Epithelial cell of proximal tubule (primary cell): ENCODE measurements at regions not wholly inside any gene's neighbourhood (a gene's known extent, or its start where the extent isn't known, plus 50 kb on each side); places are given as distances from the start of the nearest gene placed in this dataset.

Experiments used
- DNase-seq: peaks from one replicate; pipeline ENCODE4 v3.0.0-alpha.2; 2011; ENCODE audit warnings: low read depth
- H3K4me3 ChIP-seq: 2 replicates; pipeline ENCODE4 v1.5.1; 2011; ENCODE audit warnings: low read depth, mild to moderate bottlenecking, low read length
- TF ChIP-seq, protein P1 (sequence below): conservative IDR thresholded peaks from 2 replicates; pipeline ENCODE4 v1.5.1; 2012; ENCODE audit warnings: low read depth, mild to moderate bottlenecking, low read length

DNA sequence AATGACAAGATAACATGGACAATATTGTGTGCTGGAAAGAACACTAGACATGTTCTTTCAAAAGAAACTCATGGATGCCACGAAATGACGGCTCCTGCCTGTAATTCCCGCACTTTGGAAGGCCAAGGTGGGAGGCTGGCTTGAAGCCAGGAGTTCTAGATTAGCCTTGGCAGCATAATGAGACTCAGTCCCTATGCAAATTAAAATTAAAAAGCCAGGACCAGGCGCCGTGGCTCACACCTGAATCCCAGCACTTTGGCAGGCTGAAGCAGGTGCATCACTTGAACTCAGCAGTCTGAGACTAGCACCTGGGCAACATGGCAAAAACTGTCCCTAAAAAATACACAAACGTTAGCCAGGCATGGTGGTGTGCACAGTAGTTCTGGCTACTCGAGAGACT is 814.2 kb downstream of the BRINP1 start:
- no peak overlapping the region for H3K4me3 ChIP-seq
- no peak for DNase-seq
- TF ChIP-seq, protein P1, sequence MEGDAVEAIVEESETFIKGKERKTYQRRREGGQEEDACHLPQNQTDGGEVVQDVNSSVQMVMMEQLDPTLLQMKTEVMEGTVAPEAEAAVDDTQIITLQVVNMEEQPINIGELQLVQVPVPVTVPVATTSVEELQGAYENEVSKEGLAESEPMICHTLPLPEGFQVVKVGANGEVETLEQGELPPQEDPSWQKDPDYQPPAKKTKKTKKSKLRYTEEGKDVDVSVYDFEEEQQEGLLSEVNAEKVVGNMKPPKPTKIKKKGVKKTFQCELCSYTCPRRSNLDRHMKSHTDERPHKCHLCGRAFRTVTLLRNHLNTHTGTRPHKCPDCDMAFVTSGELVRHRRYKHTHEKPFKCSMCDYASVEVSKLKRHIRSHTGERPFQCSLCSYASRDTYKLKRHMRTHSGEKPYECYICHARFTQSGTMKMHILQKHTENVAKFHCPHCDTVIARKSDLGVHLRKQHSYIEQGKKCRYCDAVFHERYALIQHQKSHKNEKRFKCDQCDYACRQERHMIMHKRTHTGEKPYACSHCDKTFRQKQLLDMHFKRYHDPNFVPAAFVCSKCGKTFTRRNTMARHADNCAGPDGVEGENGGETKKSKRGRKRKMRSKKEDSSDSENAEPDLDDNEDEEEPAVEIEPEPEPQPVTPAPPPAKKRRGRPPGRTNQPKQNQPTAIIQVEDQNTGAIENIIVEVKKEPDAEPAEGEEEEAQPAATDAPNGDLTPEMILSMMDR, result no peak

DNA sequence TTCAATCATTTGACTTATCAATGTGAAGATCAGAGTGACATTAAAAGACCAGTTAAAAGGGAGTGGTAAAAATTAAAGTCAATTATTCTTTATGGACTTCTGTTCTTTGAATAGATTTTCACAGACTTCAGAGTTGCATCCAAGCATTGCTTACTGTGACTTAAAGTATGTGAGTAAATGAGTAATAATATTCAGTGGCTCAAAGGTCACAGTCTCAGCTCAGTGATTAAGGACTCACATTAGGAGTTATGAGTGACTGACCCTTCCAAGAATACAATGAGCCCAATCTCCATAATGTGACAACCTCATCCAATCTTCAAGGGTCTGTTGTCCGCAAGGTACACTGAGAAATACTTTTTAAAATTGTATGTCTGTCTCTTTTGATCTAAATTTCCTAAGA is 811.2 kb downstream of the BRINP1 start:
- TF ChIP-seq, protein P1, result no peak
- peak; percentile 44 for DNase-seq
- H3K4me3 ChIP-seq, result no peak overlapping the region

DNA sequence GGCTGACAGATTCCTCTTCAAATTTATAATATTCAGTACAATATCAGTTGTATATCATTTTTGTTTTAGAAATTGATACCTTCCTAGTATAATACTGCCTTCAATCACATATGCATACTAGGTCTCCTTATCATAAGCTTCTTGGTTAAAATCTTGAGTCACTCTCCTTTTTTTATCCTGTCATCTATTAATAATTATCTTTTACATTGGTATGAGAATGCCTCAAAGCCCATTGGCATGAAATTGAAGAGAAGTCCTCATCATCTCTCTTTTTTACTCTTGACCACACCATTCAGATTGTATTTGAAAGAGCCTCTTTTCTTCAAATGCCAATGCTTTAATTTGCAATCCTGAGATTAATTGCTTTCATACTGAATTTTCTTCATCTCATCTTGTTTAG is 810.3 kb downstream of the BRINP1 start:
- TF ChIP-seq, protein P1, result no peak
- DNase-seq, result no peak

DNA sequence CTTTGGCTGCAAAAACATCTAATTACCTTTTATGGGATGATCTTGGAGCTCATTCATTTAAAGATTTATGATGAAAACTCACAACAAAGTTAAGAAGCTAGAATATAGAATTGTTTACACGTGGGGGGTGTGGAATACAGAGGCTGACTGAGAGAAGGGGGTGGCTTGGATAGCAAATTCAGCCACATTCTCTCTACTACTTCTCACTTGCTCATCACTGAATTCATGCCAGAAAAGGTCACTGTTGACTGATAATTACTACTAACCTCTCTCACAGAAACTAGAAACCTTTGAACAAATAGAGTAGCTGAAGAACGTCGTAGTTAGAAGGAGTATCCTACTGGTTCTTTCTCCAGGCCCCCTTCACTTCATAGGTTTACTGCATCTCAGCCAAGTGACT is 808.2 kb downstream of the BRINP1 start:
- DNase-seq, result peak; percentile 26
- TF ChIP-seq, protein P1, result no peak
- no peak overlapping the region for H3K4me3 ChIP-seq

More for the DNA sequence above, 810.3 kb downstream of the BRINP1 start:
- H3K4me3 ChIP-seq, result no peak overlapping the region

DNA sequence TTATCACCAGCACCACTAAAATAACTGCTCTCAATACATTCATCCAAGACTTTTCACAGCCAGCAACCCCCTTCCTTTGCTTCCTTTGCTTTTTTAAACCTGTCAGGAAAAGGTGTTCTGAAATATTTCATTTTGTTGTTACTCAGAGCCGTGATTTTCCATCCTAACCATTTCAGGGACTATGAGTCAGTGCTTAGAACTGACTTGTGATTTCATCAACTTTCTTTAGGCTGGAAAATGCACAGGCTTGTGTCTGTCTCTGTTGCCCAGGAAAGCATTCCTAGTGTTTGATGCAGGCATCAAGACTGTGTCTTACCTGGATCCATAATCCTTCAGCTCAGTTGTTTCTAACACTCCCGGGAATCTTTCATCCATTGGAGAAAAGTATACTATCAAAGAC is 805.6 kb downstream of the BRINP1 start:
- H3K4me3 ChIP-seq, result no peak overlapping the region
- DNase-seq, result peak; percentile 38
- TF ChIP-seq, protein P1, result no peak

DNA sequence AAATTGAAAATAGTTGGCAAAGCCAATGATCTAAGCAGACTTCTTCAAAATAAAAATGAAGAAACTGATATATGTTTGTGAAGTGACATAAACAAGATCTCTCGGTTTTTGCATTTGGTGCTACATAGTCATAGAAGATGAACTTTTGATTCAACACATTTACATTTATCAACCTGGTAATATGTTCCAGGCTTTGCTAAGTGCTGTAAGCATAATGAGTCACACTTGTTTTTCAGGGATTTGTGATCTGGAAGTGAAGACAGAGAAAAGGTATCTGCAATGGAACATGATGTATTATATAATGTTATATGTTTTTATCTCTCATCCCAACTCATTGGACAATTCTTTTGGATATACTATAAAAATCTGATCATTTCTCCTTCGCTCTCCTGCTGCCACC is 801.4 kb downstream of the BRINP1 start:
- no peak overlapping the region for H3K4me3 ChIP-seq
- TF ChIP-seq, protein P1, result no peak
- DNase-seq, result no peak

DNA sequence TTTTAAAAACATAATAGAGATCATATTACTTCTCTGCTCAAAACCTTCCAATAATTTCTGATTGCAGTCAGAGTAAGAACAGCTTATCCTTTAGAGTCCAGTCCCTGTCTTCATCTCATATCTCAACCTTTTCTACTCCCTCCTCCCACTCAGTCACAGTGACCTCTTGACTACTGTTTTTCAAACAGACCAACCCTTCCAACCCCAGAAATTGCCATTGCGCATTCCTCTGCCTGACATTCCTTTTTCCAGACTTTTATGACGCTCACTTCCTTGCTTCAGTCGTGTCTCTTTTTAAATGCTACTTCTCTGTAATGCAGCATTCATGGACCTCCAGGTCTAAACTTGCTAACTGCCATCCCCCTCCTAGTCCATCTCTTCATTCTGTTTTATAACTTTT is 800.5 kb downstream of the BRINP1 start:
- TF ChIP-seq, protein P1, result no peak

More for the DNA sequence above, 800.5 kb downstream of the BRINP1 start:
- no peak for DNase-seq
- H3K4me3 ChIP-seq, result no peak overlapping the region
